ENCODE measurements at regions not wholly inside any gene's neighbourhood (a gene's known extent, or its start where the extent isn't known, plus 50 kb on each side); places are given as distances from the start of the nearest gene placed in this dataset.

DNA sequence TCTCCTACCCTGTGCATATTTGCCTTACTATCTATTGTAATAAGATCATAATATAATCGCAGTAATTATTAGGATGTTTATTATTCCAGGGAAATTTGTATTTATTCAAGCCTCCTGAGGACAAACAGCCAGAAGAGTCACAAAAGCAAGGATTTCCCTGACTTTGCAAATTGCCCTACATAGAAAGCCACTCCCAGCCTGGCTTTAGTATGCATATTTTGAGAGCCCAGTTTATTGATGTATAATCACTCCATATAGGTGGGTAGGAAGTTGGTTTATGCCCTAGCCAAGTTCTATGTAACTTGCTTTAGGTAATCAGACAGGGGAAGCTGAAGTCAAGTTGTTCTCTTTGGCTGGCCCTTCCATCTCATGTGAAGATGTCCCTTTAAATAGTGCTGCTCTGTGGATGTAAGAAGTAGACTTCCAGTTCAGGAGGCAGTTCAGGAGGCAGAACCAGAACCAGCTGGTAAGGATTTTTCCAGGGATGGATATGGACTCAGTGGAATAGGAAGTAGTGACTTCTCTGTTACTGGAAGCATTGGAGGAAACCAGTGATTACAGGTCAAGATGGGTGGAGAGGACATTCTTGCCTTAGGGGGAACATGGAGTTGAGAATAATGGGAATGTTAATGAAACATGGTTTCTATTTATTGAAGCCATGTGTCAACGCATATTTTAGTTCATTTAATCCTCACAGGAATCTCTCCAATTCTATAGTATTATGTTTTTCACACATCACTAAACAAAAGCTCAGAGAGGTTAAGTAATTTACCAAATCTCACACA lies 70.5 kb upstream of the KIT start:
- TF ChIP-seq, protein P1, sequence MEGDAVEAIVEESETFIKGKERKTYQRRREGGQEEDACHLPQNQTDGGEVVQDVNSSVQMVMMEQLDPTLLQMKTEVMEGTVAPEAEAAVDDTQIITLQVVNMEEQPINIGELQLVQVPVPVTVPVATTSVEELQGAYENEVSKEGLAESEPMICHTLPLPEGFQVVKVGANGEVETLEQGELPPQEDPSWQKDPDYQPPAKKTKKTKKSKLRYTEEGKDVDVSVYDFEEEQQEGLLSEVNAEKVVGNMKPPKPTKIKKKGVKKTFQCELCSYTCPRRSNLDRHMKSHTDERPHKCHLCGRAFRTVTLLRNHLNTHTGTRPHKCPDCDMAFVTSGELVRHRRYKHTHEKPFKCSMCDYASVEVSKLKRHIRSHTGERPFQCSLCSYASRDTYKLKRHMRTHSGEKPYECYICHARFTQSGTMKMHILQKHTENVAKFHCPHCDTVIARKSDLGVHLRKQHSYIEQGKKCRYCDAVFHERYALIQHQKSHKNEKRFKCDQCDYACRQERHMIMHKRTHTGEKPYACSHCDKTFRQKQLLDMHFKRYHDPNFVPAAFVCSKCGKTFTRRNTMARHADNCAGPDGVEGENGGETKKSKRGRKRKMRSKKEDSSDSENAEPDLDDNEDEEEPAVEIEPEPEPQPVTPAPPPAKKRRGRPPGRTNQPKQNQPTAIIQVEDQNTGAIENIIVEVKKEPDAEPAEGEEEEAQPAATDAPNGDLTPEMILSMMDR (IDR thresholded peaks at IDR 0.05; ENCODE audit: low read depth, low read length): no peak
- no peak for TF ChIP-seq POLR2A (IDR thresholded peaks at IDR 0.05; ENCODE audit: extremely low read depth, insufficient read length)
- no peak for TF ChIP-seq MYC (IDR thresholded peaks at IDR 0.05; ENCODE audit: low read depth, low read length)

Data from NB4 (cell line).